Suprapubic skin (tissue), 4 donors: ENCODE measurements at regions not wholly inside any gene's neighbourhood (a gene's known extent, or its start where the extent isn't known, plus 50 kb on each side); places are given as distances from the start of the nearest gene placed in this dataset.

Experiments
- POLR2A ChIP-seq, 2 donors: fragments of 450-650 bp; IDR thresholded peaks; one replicate each; pipeline ENCODE4 v1.6.1; 2017; ENCODE audit warnings: antibody characterized with exemption in 2 of 2, mild to moderate bottlenecking in 2 of 2, moderate library complexity in 2 of 2
- POLR2AphosphoS5 ChIP-seq, 3 donors: sonication (generic); formaldehyde crosslinking; IDR thresholded peaks; one replicate each; pipeline ENCODE4 v1.6.1; 2017; ENCODE audit warnings: antibody characterized with exemption in 3 of 3
- TF ChIP-seq, protein P1 (sequence below), 2 donors: fragments of 200-600 bp in 1 of 2; fragments of 450-650 bp in 1 of 2; sonication (generic) in 1 of 2; IDR thresholded peaks; one replicate each; pipeline ENCODE4 v1.5.1; 2016 to 2019; ENCODE audit warnings: antibody characterized with exemption in 2 of 2, mild to moderate bottlenecking in 1 of 2, moderate library complexity in 1 of 2

DNA sequence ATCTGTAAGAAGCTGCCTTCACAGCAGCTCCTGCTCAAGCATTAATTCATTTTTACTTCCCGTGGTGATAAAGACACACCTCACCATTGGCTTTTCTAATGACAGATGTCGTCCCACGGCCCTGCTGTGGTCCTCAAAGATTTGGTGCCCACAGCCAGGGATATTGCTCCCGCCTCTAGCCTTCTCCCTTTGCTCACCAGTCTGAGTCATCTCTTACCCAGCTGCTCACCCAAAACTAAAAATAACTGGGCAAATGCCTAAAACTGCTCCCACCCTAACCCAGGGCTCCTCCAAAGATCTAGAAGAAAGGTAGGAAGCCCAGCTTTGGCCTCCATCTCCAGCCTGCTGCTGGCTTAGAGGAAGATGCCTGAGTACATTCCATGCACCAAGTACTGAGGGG, 371.1 kb upstream of the ZNF507 start:
- TF ChIP-seq, protein P1, sequence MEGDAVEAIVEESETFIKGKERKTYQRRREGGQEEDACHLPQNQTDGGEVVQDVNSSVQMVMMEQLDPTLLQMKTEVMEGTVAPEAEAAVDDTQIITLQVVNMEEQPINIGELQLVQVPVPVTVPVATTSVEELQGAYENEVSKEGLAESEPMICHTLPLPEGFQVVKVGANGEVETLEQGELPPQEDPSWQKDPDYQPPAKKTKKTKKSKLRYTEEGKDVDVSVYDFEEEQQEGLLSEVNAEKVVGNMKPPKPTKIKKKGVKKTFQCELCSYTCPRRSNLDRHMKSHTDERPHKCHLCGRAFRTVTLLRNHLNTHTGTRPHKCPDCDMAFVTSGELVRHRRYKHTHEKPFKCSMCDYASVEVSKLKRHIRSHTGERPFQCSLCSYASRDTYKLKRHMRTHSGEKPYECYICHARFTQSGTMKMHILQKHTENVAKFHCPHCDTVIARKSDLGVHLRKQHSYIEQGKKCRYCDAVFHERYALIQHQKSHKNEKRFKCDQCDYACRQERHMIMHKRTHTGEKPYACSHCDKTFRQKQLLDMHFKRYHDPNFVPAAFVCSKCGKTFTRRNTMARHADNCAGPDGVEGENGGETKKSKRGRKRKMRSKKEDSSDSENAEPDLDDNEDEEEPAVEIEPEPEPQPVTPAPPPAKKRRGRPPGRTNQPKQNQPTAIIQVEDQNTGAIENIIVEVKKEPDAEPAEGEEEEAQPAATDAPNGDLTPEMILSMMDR (IDR thresholded peaks at IDR 0.05): no peak
- no peak for TF ChIP-seq POLR2A (IDR thresholded peaks at IDR 0.05)
- TF ChIP-seq POLR2AphosphoS5 (IDR thresholded peaks at IDR 0.05): no peak
